H9 (cell line): ENCODE measurements at regions not wholly inside any gene's neighbourhood (a gene's known extent, or its start where the extent isn't known, plus 50 kb on each side); places are given as distances from the start of the nearest gene placed in this dataset.

Experiments
- DNase-seq: peaks from one replicate; pipeline ENCODE4 v3.0.0-alpha.2; 2017
- H2AFZ ChIP-seq: one replicate; pipeline ENCODE4 v1.6.1; 2013; ENCODE audit warnings: mild to moderate bottlenecking, low read length, control low read depth, moderate library complexity
- H2AK5ac ChIP-seq: 2 replicates; pipeline ENCODE4 v1.6.1; 2013; ENCODE audit warnings: low read length, control low read depth, mixed read lengths; ENCODE audit not compliant: insufficient read length
- H2BK120ac ChIP-seq: one replicate; pipeline ENCODE4 v1.6.1; 2013; ENCODE audit warnings: low read depth, mild to moderate bottlenecking, low read length, control low read depth, inconsistent platforms; ENCODE audit not compliant: poor library complexity, severe bottlenecking
- H2BK12ac ChIP-seq: 2 replicates; pipeline ENCODE4 v1.6.1; 2013; ENCODE audit warnings: low read length, control low read depth, mixed read lengths, low read depth; ENCODE audit not compliant: insufficient read length
- H2BK15ac ChIP-seq: 2 replicates; pipeline ENCODE4 v1.6.1; 2013; ENCODE audit warnings: low read depth, low read length, control low read depth
- H2BK20ac ChIP-seq: one replicate; pipeline ENCODE4 v1.6.1; 2013; ENCODE audit warnings: low read depth, mild to moderate bottlenecking, low read length, control low read depth, inconsistent platforms; ENCODE audit not compliant: poor library complexity, severe bottlenecking
- H2BK5ac ChIP-seq: 2 replicates; pipeline ENCODE4 v1.6.1; 2013; ENCODE audit warnings: low read length, control low read depth, mixed read lengths; ENCODE audit not compliant: insufficient read length
- H3K14ac ChIP-seq: 2 replicates; pipeline ENCODE4 v1.6.1; 2013; ENCODE audit warnings: low read length, control low read depth; ENCODE audit not compliant: insufficient read depth
- H3K18ac ChIP-seq: 2 replicates; pipeline ENCODE4 v1.6.1; 2013; ENCODE audit warnings: low read depth, mild to moderate bottlenecking, mixed read lengths, low read length, control low read depth; ENCODE audit not compliant: insufficient read length
- H3K23ac ChIP-seq: 2 replicates; pipeline ENCODE4 v1.6.1; 2013; ENCODE audit warnings: low read length, control low read depth, mixed read lengths, low read depth; ENCODE audit not compliant: insufficient read length
- H3K23me2 ChIP-seq: 2 replicates; pipeline ENCODE4 v1.6.1; 2013; ENCODE audit warnings: low read depth, mild to moderate bottlenecking, mixed read lengths, low read length, control low read depth; ENCODE audit not compliant: insufficient read length, poor library complexity, severe bottlenecking
- H3K27ac ChIP-seq: 2 replicates; pipeline ENCODE4 v1.5.1; 2013; ENCODE audit warnings: low read length, control low read depth, mixed read lengths, low read depth; ENCODE audit not compliant: insufficient read length
- H3K27me3 ChIP-seq: 2 replicates; pipeline ENCODE4 v1.6.1; 2013; ENCODE audit warnings: low read length, control low read depth, inconsistent platforms; ENCODE audit not compliant: insufficient read depth
- H3K4ac ChIP-seq: 2 replicates; pipeline ENCODE4 v1.6.1; 2013; ENCODE audit warnings: low read depth, mild to moderate bottlenecking, control low read depth, inconsistent platforms, low read length, moderate library complexity
- H3K4me1 ChIP-seq: 2 replicates; pipeline ENCODE4 v1.6.1; 2013; ENCODE audit warnings: low read length, control low read depth, inconsistent platforms; ENCODE audit not compliant: insufficient read depth
- H3K4me2 ChIP-seq: 2 replicates; pipeline ENCODE4 v1.6.1; 2013; ENCODE audit warnings: low read length, control low read depth, mixed read lengths; ENCODE audit not compliant: insufficient read length, insufficient read depth
- H3K56ac ChIP-seq: 2 replicates; pipeline ENCODE4 v1.6.1; 2013; ENCODE audit warnings: low read depth, mild to moderate bottlenecking, mixed read lengths, low read length, control low read depth; ENCODE audit not compliant: insufficient read length
- H3K79me1 ChIP-seq: 2 replicates; pipeline ENCODE4 v1.6.1; 2013; ENCODE audit warnings: low read depth, mild to moderate bottlenecking, moderate library complexity, low read length, control low read depth, inconsistent platforms; ENCODE audit not compliant: insufficient read depth, poor library complexity, severe bottlenecking
- H3K79me2 ChIP-seq: 2 replicates; pipeline ENCODE4 v1.6.1; 2013; ENCODE audit warnings: low read length, control low read depth, inconsistent platforms; ENCODE audit not compliant: insufficient read depth
- H3K9ac ChIP-seq: 2 replicates; pipeline ENCODE4 v1.6.1; 2013; ENCODE audit warnings: low read length, control low read depth, mixed read lengths; ENCODE audit not compliant: insufficient read length; ENCODE audit errors: extremely low read depth
- H3K9me3 ChIP-seq: one replicate; pipeline ENCODE4 v1.6.1; 2013; ENCODE audit warnings: low read depth, low read length, inconsistent platforms; ENCODE audit not compliant: control insufficient read depth
- H3T11ph ChIP-seq: one replicate; pipeline ENCODE4 v1.6.1; 2013; ENCODE audit warnings: mild to moderate bottlenecking, low read length, control low read depth, inconsistent platforms
- H4K20me1 ChIP-seq: one replicate; pipeline ENCODE4 v1.6.1; 2013; ENCODE audit not compliant: control insufficient read depth, insufficient read length, insufficient read depth
- H4K5ac ChIP-seq: 2 replicates; pipeline ENCODE4 v1.6.1; 2013; ENCODE audit warnings: low read depth, mild to moderate bottlenecking, mixed read lengths, low read length, control low read depth; ENCODE audit not compliant: insufficient read length
- H4K8ac ChIP-seq: replicated peaks from 2 replicates; pipeline ENCODE4 v1.6.1; 2013; ENCODE audit warnings: low read length, control low read depth, mixed read lengths, low read depth; ENCODE audit not compliant: insufficient read length
- H4K91ac ChIP-seq: 2 replicates; pipeline ENCODE4 v1.6.1; 2013; ENCODE audit warnings: low read depth, mild to moderate bottlenecking, moderate library complexity, mixed read lengths, low read length, control low read depth; ENCODE audit not compliant: insufficient read length
- H3K27ac Mint-ChIP-seq, 3 experiments: 2 replicates in 2 of 3; 3 replicates in 1 of 3; pipeline ENCODE4 v1.8.0; 2020 to 2021; ENCODE audit warnings: mixed read lengths in 3 of 3, mild to moderate bottlenecking in 1 of 3, moderate library complexity in 1 of 3
- H3K27me3 Mint-ChIP-seq: 2 replicates; pipeline ENCODE4 v1.8.0; 2021; ENCODE audit warnings: low read depth, mild to moderate bottlenecking, moderate library complexity, mixed read lengths
- H3K36me3 Mint-ChIP-seq, 3 experiments: 2 replicates in 2 of 3; 3 replicates in 1 of 3; pipeline ENCODE4 v1.8.0; 2020 to 2021; ENCODE audit warnings: low read depth in 3 of 3, mixed read lengths in 3 of 3; ENCODE audit not compliant: insufficient read depth in 1 of 3
- H3K4me1 Mint-ChIP-seq, 2 experiments: 2 replicates each; pipeline ENCODE4 v1.8.0; 2020; ENCODE audit warnings: mixed read lengths in 2 of 2
- H3K4me3 Mint-ChIP-seq, 2 experiments: 2 replicates in 1 of 2; 3 replicates in 1 of 2; pipeline ENCODE4 v1.8.0; 2020 to 2021; ENCODE audit warnings: mild to moderate bottlenecking in 2 of 2, mixed read lengths in 2 of 2, moderate library complexity in 1 of 2
- H3K9me3 Mint-ChIP-seq, 2 experiments: 2 replicates in 1 of 2; 3 replicates in 1 of 2; pipeline ENCODE4 v1.8.0; 2020; ENCODE audit warnings: mild to moderate bottlenecking in 2 of 2, mixed read lengths in 2 of 2, moderate library complexity in 1 of 2
- CTCF ChIP-seq: fragments of 200-600 bp; sonication (generic); conservative IDR thresholded peaks from 3 replicates; pipeline ENCODE4 v1.8.0; 2021; ENCODE audit warnings: antibody characterized with exemption, mild to moderate bottlenecking
- WGBS: extraction: QIAGEN DNeasy Blood & Tissue Kit; methylation state at CpG from one replicate; pipeline ENCODE4 v1.1.7; 2013; ENCODE audit warnings: missing lambda C conversion rate, low lambda C conversion rate, mixed read lengths; ENCODE audit not compliant: insufficient read length; ENCODE audit errors: extremely low coverage; 5-methylcytosine and 5-hydroxymethylcytosine counted together

- Histone ChIP-seq H3K23me2 (no peaks in the 10 kb centered on the region), H3K4me1 (no peaks in the 10 kb centered on the region), H3K27me3 (no peaks in the 10 kb centered on the region), H2AK5ac (no peak overlapping the region), H3K4me2 (no peak overlapping the region), H3K56ac (no peak overlapping the region), H2BK5ac (no peak overlapping the region), H4K8ac (no peak overlapping the region), H2BK120ac (no peak overlapping the region), H3K9me3 (no peaks in the 10 kb centered on the region), H4K91ac (no peak overlapping the region), H3K9ac (no peak overlapping the region), H2AFZ (no peak overlapping the region), H3K79me2 (no peaks in the 10 kb centered on the region), H3K18ac (no peak overlapping the region), H2BK20ac (no peak overlapping the region), H3K23ac (no peak overlapping the region), H4K20me1 (no peaks in the 10 kb centered on the region), H3K79me1 (no peaks in the 10 kb centered on the region), H3K27ac (no peak overlapping the region), H2BK12ac (no peak overlapping the region), H4K5ac (no peak overlapping the region), H3K14ac (no peak overlapping the region), H2BK15ac (no peak overlapping the region), H3K4ac (no peak overlapping the region), H3T11ph (no peak overlapping the region)
- no peak for TF ChIP-seq CTCF
- Mint-ChIP-seq H3K4me3 (no peak overlapping the region), H3K27ac (no peak overlapping the region), H3K36me3 (no peaks in the 10 kb centered on the region), H3K4me1 (no peaks in the 10 kb centered on the region), H3K9me3 (no peaks in the 10 kb centered on the region), H3K27me3 (no peaks in the 10 kb centered on the region; the same call in 1 of the 2 replicates)
- no peak for DNase-seq
- WGBS = no CpG with 5 or more reads among the region's 1 CpG
These were observed 485.4 kb downstream of the FRK start for GRCh38 chr6:115575285-115575684.
